HS-27A (cell line): ENCODE measurements at regions not wholly inside any gene's neighbourhood (a gene's known extent, or its start where the extent isn't known, plus 50 kb on each side); places are given as distances from the start of the nearest gene placed in this dataset.

ENCODE experiments used
- DNase-seq: peaks from one replicate; pipeline ENCODE4 v3.0.0-alpha.2; 2012; ENCODE audit warnings: low read depth, missing footprints

- DNase-seq = no peak
Measured at GRCh38 chr7:17020250-17020649, 138.5 kb upstream of the AGR3 start.

GRCh38 chr7:17021205-17021604 lies 139.4 kb upstream of the AGR3 start:
- no peak for DNase-seq

- no peak for DNase-seq
Measured at GRCh38 chr7:17022920-17023319, 141.1 kb upstream of the AGR3 start.

- DNase-seq = no peak
Measured at GRCh38 chr7:17026269-17026668, 144.5 kb upstream of the AGR3 start.

- no peak for DNase-seq
Measured at GRCh38 chr7:17027143-17027788, 145.5 kb upstream of the AGR3 start.

GRCh38 chr7:17027789-17028152 lies 146.0 kb upstream of the AGR3 start:
- no peak for DNase-seq

- no peak for DNase-seq
Measured at GRCh38 chr7:17029150-17029549, 147.4 kb upstream of the AGR3 start.

GRCh38 chr7:17030559-17030958 lies 148.8 kb upstream of the AGR3 start:
- no peak for DNase-seq

- no peak for DNase-seq
Measured at GRCh38 chr7:17031906-17032551, 150.2 kb upstream of the AGR3 start.

GRCh38 chr7:17033245-17033644 lies 151.5 kb upstream of the AGR3 start:
- no peak for DNase-seq

- DNase-seq = no peak
Measured at GRCh38 chr7:17036584-17036983, 154.8 kb upstream of the AGR3 start.

- DNase-seq = no peak
Measured at GRCh38 chr7:17037356-17037755, 155.6 kb upstream of the AGR3 start.

- DNase-seq = no peak
Measured at GRCh38 chr7:17038160-17038782, 156.5 kb upstream of the AGR3 start.

GRCh38 chr7:17038783-17039170 lies 157.0 kb upstream of the AGR3 start:
- no peak for DNase-seq

GRCh38 chr7:17039372-17039771 lies 157.6 kb upstream of the AGR3 start:
- DNase-seq = no peak

GRCh38 chr7:17040716-17041115 lies 158.9 kb upstream of the AGR3 start:
- no peak for DNase-seq

- DNase-seq = no peak
Measured at GRCh38 chr7:17041324-17041723, 159.5 kb upstream of the AGR3 start.

GRCh38 chr7:17042211-17042610 lies 160.4 kb upstream of the AGR3 start:
- DNase-seq = no peak

- DNase-seq = no peak
Measured at GRCh38 chr7:17043012-17043877, 161.5 kb upstream of the AGR3 start.

- no peak for DNase-seq
Measured at GRCh38 chr7:17044396-17044795, 162.6 kb upstream of the AGR3 start.

- DNase-seq = no peak
Measured at GRCh38 chr7:17044861-17045260, 163.1 kb upstream of the AGR3 start.

- no peak for DNase-seq
Measured at GRCh38 chr7:17046259-17046658, 164.5 kb upstream of the AGR3 start.

GRCh38 chr7:17046666-17047065 lies 164.9 kb upstream of the AGR3 start:
- no peak for DNase-seq
